K562 (cell line): ENCODE measurements at regions not wholly inside any gene's neighbourhood (a gene's known extent, or its start where the extent isn't known, plus 50 kb on each side); places are given as distances from the start of the nearest gene placed in this dataset.

Experiments
- ATAC-seq: fragments of 200-7000 bp; cut with Tn5 transposase; 3 replicates; pipeline ENCODE4 v1.9.1; 2020; ENCODE audit warnings: moderate library complexity
- BruUV-seq: library from RNA; stranded (reverse); fragments of 400-500 nt; replicated peaks from 2 replicates; lab custom pipeline; 2021; lab: Mats Ljungman, UMichigan
- CTCF ChIA-PET: fragments of 300-600 bp; formaldehyde crosslinking; extraction: SDS; loops from one replicate; lab custom pipeline; 2021; ENCODE audit warnings: low intra/inter-chr PET ratio; lab: Yijun Ruan, JAX
- POLR2A ChIA-PET: fragments of 300-600, 350-650 bp; sonication (Branson Sonifier 250); formaldehyde crosslinking; extraction: SDS; loops from one replicate; lab custom pipeline; 2021; ENCODE audit warnings: antibody characterized with exemption, inconsistent platforms; lab: Yijun Ruan, JAX
- DNase-seq, 4 experiments: peaks; one replicate each; pipeline versions ENCODE4 v3.0.0 to v3.0.0-alpha.2; 2011 to 2018; ENCODE audit warnings: low spot score in 3 of 4, mixed read lengths in 3 of 4; ENCODE audit errors: extremely low read depth in 1 of 4
- FAIRE-seq: peaks from 2 replicates; lab custom pipeline; 2011; peaks lifted over from hg19 to GRCh38; lab: Jason Lieb, UNC
- H2AFZ ChIP-seq: 2 replicates; pipeline ENCODE4 v1.6.0; 2011; ENCODE audit warnings: low read depth, low read length, control low read depth, inconsistent platforms
- H3K27ac ChIP-seq: fragments of 200-600 bp; 3 replicates; pipeline ENCODE4 v1.8.0; 2011; ENCODE audit warnings: low read depth, mild to moderate bottlenecking, control low read depth, inconsistent platforms, low read length, moderate library complexity, mixed read lengths; ENCODE audit errors: extremely low read depth
- H3K27me3 ChIP-seq, 2 experiments: fragments of 300-600 bp in 1 of 2; 2 replicates in 1 of 2; 3 replicates in 1 of 2; pipeline versions ENCODE4 v1.6.0 to v1.8.0; 2011; ENCODE audit warnings: inconsistent platforms in 2 of 2, low read length in 2 of 2, mild to moderate bottlenecking in 1 of 2, mixed read lengths in 1 of 2, moderate library complexity in 1 of 2; ENCODE audit not compliant: control insufficient read depth in 2 of 2, insufficient read depth in 2 of 2
- H3K36me3 ChIP-seq: fragments of 300-600 bp; 3 replicates; pipeline ENCODE4 v1.8.0; 2011; ENCODE audit warnings: mild to moderate bottlenecking, low read length, inconsistent platforms; ENCODE audit not compliant: control insufficient read depth, insufficient read depth
- H3K4me1 ChIP-seq, 2 experiments: fragments of 200-600 bp in 1 of 2; replicated peaks in 1 of 2; 2 replicates in 1 of 2; 3 replicates in 1 of 2; pipeline versions ENCODE4 v1.5.1 to v1.8.0; 2011; ENCODE audit warnings: inconsistent platforms in 2 of 2, low read length in 2 of 2, mild to moderate bottlenecking in 1 of 2, mixed read lengths in 1 of 2, moderate library complexity in 1 of 2; ENCODE audit not compliant: control insufficient read depth in 2 of 2, insufficient read depth in 2 of 2
- H3K4me2 ChIP-seq: 2 replicates; pipeline ENCODE4 v1.6.1; 2011; ENCODE audit warnings: low read length, control low read depth, inconsistent platforms, mixed read lengths; ENCODE audit not compliant: insufficient read depth
- H3K4me3 ChIP-seq: fragments of 200-600 bp; sonication (generic), shearing (Covaris generic); 2 replicates; pipeline ENCODE4 v1.5.1; 2016; ENCODE audit warnings: control low read depth, inconsistent platforms
- H3K79me2 ChIP-seq: fragments of 200-600 bp; 3 replicates; pipeline ENCODE4 v1.8.0; 2011; ENCODE audit warnings: low read length, inconsistent platforms; ENCODE audit not compliant: control insufficient read depth, insufficient read depth
- H3K9ac ChIP-seq, 2 experiments: 2 replicates each; pipeline versions ENCODE4 v1.6.0 to v1.6.1; 2011; ENCODE audit warnings: low read depth in 2 of 2, low read length in 2 of 2, control low read depth in 1 of 2, inconsistent platforms in 1 of 2, mild to moderate bottlenecking in 1 of 2, mixed read lengths in 1 of 2; ENCODE audit not compliant: insufficient read depth in 1 of 2
- H3K9me1 ChIP-seq: one replicate; pipeline ENCODE4 v1.6.0; 2011; ENCODE audit warnings: inconsistent platforms, mild to moderate bottlenecking, low read length, moderate library complexity; ENCODE audit not compliant: control insufficient read depth, insufficient read depth
- H3K9me3 ChIP-seq: replicated peaks from 2 replicates; pipeline ENCODE4 v1.5.1; 2011; ENCODE audit warnings: low read depth, low read length, inconsistent platforms; ENCODE audit not compliant: control insufficient read depth, insufficient read depth
- H4K20me1 ChIP-seq: replicated peaks from 2 replicates; pipeline ENCODE4 v1.6.1; 2011; ENCODE audit warnings: low read length, inconsistent platforms, mixed read lengths; ENCODE audit not compliant: control insufficient read depth, insufficient read depth
- FOXA1 ChIP-seq: fragments of 450-650 bp; IDR thresholded peaks from 2 replicates; pipeline ENCODE4 v1.6.1; 2016; ENCODE audit warnings: mild to moderate bottlenecking, borderline replicate concordance
- GATAD2B ChIP-seq: fragments of 450-650 bp; IDR thresholded peaks from 2 replicates; pipeline ENCODE4 v1.6.1; 2017; ENCODE audit warnings: mild to moderate bottlenecking, borderline replicate concordance
- MAFG ChIP-seq: fragments of 450-650 bp; conservative IDR thresholded peaks from 2 replicates; pipeline ENCODE4 v1.6.1; 2016; ENCODE audit warnings: missing genetic modification characterization, missing compliant biosample characterization
- MCM2 ChIP-seq: fragments of 450-650 bp; IDR thresholded peaks from 2 replicates; pipeline ENCODE4 v1.6.1; 2017; ENCODE audit warnings: low read depth, mild to moderate bottlenecking
- NFATC3 ChIP-seq: fragments of 450-650 bp; IDR thresholded peaks from 2 replicates; pipeline ENCODE4 v1.6.1; 2017; ENCODE audit warnings: mild to moderate bottlenecking
- PRMT5 ChIP-seq: sonication (generic); formaldehyde crosslinking; IDR thresholded peaks from 2 replicates; pipeline ENCODE4 v1.5.0; 2020; ENCODE audit warnings: missing genetic modification reagents
- ZNF184 ChIP-seq: sonication (generic); formaldehyde crosslinking; IDR thresholded peaks from 2 replicates; pipeline ENCODE4 v1.5.0; 2020; ENCODE audit warnings: missing genetic modification reagents
- ZNF311 ChIP-seq: fragments of 250-450 bp; sonication (Bioruptor Pico); IDR thresholded peaks from 2 replicates; pipeline ENCODE4 v1.4.0; 2020; ENCODE audit warnings: mild to moderate bottlenecking, moderate library complexity
- ZNF764 ChIP-seq: fragments of 250-450 bp; sonication (Bioruptor Pico); IDR thresholded peaks from 2 replicates; pipeline ENCODE4 v1.4.0; 2020; ENCODE audit warnings: low read depth, mild to moderate bottlenecking, moderate library complexity
- WGBS: fragments of 100-300 bp; shearing (Covaris generic); methylation state at CpG from one replicate; pipeline ENCODE4 v1.1.6; 2016; ENCODE audit warnings: low coverage, mixed read lengths; ENCODE audit not compliant: insufficient coverage; ENCODE audit errors: missing lambda C conversion rate; 5-methylcytosine and 5-hydroxymethylcytosine counted together
- in situ Hi-C: fragments of 300-500 bp; cut with MboI; formaldehyde crosslinking; loops from 4 replicates; pipeline ENCODE4 v1.15.0; 2018; ENCODE audit warnings: inconsistent platforms, mixed read lengths
- intact Hi-C: fragments of 100-400 bp; cut with micrococcal nuclease; formaldehyde crosslinking; loops from 2 replicates; pipeline ENCODE4 v1.14.2; 2022
- TF ChIP-seq, protein P1 (sequence below): fragments of 450-650 bp; IDR thresholded peaks from 2 replicates; pipeline ENCODE4 v1.6.1; 2016; ENCODE audit warnings: missing biosample characterization, missing genetic modification characterization
- TF ChIP-seq, protein P2 (sequence below): fragments of 450-650 bp; IDR thresholded peaks from 2 replicates; pipeline ENCODE4 v1.6.1; 2016; ENCODE audit warnings: borderline replicate concordance
- TF ChIP-seq, protein P3 (sequence below): fragments of 250-450 bp; sonication (Bioruptor Pico); IDR thresholded peaks from 2 replicates; pipeline ENCODE4 v1.4.0; 2020; ENCODE audit warnings: mild to moderate bottlenecking, moderate library complexity

DNA sequence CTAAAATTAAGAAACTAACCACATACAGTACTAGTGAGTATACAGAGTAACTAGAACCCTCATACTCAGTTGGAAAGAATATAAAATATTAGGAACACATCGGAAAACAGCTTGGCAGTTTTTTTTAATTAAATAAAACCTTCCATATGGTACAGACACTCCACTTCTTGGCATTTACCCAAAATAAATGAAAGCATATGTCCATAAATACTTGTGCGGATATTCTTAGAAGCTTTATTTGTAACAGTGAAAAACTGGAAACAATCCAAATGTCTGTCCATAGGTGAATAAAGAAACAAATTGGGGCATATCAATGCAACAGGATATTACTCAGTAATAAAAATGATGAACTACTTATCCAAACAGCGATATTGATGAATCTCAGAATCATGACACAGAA lies 410.0 kb downstream of the HTR7 start:
- H3K9ac ChIP-seq, result no peak overlapping the region
- no peaks in the 10 kb centered on the region for H3K79me2 ChIP-seq
- DNase-seq (no peak), FAIRE-seq (no peak), ATAC-seq (no peak)
- no TSS peak for BruUV-seq
- no peak overlapping the region for H3K4me2 ChIP-seq
- H3K9me3 ChIP-seq, result no peaks in the 10 kb centered on the region
- H3K27ac ChIP-seq, result no peak overlapping the region
- ChIA-PET POLR2A (no interaction called here), CTCF (no interaction called here)
- no peaks in the 10 kb centered on the region for H3K9me1 ChIP-seq
- no peaks in the 10 kb centered on the region for H3K36me3 ChIP-seq
- H3K4me1 ChIP-seq, result no peaks in the 10 kb centered on the region
- 0% methylated on average over 3 of the region's 3 CpGs for WGBS
- H2AFZ ChIP-seq, result no peak overlapping the region
- no peak overlapping the region for H3K4me3 ChIP-seq
- intact Hi-C loops, result no loop called here
- no peaks in the 10 kb centered on the region for H4K20me1 ChIP-seq
- in situ Hi-C loops, result no loop called here
- no peak for TF ChIP-seq ZNF311 (CRISPR knock-in tag)
- no peak for TF ChIP-seq NFATC3
- no peak for TF ChIP-seq FOXA1
- no peak for TF ChIP-seq PRMT5 (CRISPR knock-in tag)
- TF ChIP-seq, protein P1, sequence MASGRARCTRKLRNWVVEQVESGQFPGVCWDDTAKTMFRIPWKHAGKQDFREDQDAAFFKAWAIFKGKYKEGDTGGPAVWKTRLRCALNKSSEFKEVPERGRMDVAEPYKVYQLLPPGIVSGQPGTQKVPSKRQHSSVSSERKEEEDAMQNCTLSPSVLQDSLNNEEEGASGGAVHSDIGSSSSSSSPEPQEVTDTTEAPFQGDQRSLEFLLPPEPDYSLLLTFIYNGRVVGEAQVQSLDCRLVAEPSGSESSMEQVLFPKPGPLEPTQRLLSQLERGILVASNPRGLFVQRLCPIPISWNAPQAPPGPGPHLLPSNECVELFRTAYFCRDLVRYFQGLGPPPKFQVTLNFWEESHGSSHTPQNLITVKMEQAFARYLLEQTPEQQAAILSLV, result no peak
- no peak for TF ChIP-seq ZNF764 (CRISPR knock-in tag)
- no peak for TF ChIP-seq MCM2
- TF ChIP-seq GATAD2B, result no peak
- TF ChIP-seq, protein P2, sequence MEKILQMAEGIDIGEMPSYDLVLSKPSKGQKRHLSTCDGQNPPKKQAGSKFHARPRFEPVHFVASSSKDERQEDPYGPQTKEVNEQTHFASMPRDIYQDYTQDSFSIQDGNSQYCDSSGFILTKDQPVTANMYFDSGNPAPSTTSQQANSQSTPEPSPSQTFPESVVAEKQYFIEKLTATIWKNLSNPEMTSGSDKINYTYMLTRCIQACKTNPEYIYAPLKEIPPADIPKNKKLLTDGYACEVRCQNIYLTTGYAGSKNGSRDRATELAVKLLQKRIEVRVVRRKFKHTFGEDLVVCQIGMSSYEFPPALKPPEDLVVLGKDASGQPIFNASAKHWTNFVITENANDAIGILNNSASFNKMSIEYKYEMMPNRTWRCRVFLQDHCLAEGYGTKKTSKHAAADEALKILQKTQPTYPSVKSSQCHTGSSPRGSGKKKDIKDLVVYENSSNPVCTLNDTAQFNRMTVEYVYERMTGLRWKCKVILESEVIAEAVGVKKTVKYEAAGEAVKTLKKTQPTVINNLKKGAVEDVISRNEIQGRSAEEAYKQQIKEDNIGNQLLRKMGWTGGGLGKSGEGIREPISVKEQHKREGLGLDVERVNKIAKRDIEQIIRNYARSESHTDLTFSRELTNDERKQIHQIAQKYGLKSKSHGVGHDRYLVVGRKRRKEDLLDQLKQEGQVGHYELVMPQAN, result no peak
- no peak for TF ChIP-seq MAFG (tag)
- TF ChIP-seq, protein P3, sequence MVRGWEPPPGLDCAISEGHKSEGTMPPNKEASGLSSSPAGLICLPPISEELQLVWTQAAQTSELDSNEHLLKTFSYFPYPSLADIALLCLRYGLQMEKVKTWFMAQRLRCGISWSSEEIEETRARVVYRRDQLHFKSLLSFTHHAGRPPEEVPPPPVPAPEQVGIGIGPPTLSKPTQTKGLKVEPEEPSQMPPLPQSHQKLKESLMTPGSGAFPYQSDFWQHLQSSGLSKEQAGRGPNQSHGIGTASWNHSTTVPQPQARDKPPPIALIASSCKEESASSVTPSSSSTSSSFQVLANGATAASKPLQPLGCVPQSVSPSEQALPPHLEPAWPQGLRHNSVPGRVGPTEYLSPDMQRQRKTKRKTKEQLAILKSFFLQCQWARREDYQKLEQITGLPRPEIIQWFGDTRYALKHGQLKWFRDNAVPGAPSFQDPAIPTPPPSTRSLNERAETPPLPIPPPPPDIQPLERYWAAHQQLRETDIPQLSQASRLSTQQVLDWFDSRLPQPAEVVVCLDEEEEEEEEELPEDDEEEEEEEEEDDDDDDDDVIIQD (CRISPR knock-in tag), result no peak
- no peak for TF ChIP-seq ZNF184 (CRISPR knock-in tag)
- no peaks in the 10 kb centered on the region for H3K27me3 ChIP-seq
